HEK293 (cell line): ENCODE measurements at regions not wholly inside any gene's neighbourhood (a gene's known extent, or its start where the extent isn't known, plus 50 kb on each side); places are given as distances from the start of the nearest gene placed in this dataset.

Source experiments
- CTCF ChIA-PET: fragments of 350-600 bp; formaldehyde crosslinking; extraction: SDS; loops from one replicate; lab custom pipeline; 2021; ENCODE audit warnings: antibody characterized with exemption; lab: Yijun Ruan, JAX
- POLR2A ChIA-PET: fragments of 300-600 bp; formaldehyde crosslinking; extraction: SDS; loops from one replicate; lab custom pipeline; 2020; ENCODE audit warnings: antibody characterized with exemption, inconsistent platforms; lab: Yijun Ruan, JAX
- H3K27ac ChIP-seq: fragments of 200-500 bp; sonication (Bioruptor generic); 2 replicates; pipeline ENCODE4 v1.5.1; 2014; ENCODE audit warnings: low read depth, low read length, control low read depth, inconsistent platforms; ENCODE audit errors: extremely low read depth
- H3K36me3 ChIP-seq, 2 experiments: fragments of 200-500 bp in 1 of 2; sonication (Bioruptor generic) in 1 of 2; 1 replicate in 1 of 2; 2 replicates in 1 of 2; pipeline ENCODE4 v1.5.1; 2014 to 2017; ENCODE audit warnings: inconsistent platforms in 2 of 2, low read length in 2 of 2; ENCODE audit not compliant: control insufficient read depth in 2 of 2, insufficient read depth in 1 of 2
- H3K4me1 ChIP-seq: fragments of 200-500 bp; sonication (Bioruptor generic); 2 replicates; pipeline ENCODE4 v1.5.1; 2014; ENCODE audit warnings: mild to moderate bottlenecking, low read length, inconsistent platforms; ENCODE audit not compliant: control insufficient read depth, insufficient read depth
- H3K4me3 ChIP-seq: 2 replicates; pipeline ENCODE4 v1.5.1; 2011; ENCODE audit warnings: low read depth, mild to moderate bottlenecking, control low read depth, low read length, moderate library complexity
- H3K9me3 ChIP-seq: fragments of 200-500 bp; sonication (Bioruptor generic); 2 replicates; pipeline ENCODE4 v1.5.1; 2014; ENCODE audit warnings: low read depth, low read length, inconsistent platforms; ENCODE audit not compliant: control insufficient read depth, insufficient read depth
- BCL6B ChIP-seq: fragments of 450-650 bp; formaldehyde crosslinking; IDR thresholded peaks from 2 replicates; pipeline ENCODE4 v1.5.1; 2017; ENCODE audit warnings: missing biosample characterization, missing genetic modification characterization
- IKZF3 ChIP-seq: fragments of 450-650 bp; IDR thresholded peaks from 2 replicates; pipeline ENCODE4 v1.5.0; 2018; ENCODE audit warnings: missing biosample characterization, mild to moderate bottlenecking, missing genetic modification characterization, moderate library complexity
- MYNN ChIP-seq: fragments of 450-650 bp; formaldehyde crosslinking; IDR thresholded peaks from 2 replicates; pipeline ENCODE4 v1.5.1; 2016; ENCODE audit warnings: missing biosample characterization, missing genetic modification characterization, borderline replicate concordance
- OSR2 ChIP-seq: fragments of 450-650 bp; formaldehyde crosslinking; IDR thresholded peaks from 2 replicates; pipeline ENCODE4 v1.5.1; 2016; ENCODE audit warnings: missing biosample characterization, missing genetic modification characterization
- PRDM1 ChIP-seq: fragments of 450-650 bp; formaldehyde crosslinking; IDR thresholded peaks from 2 replicates; pipeline ENCODE4; 2016; ENCODE audit warnings: missing biosample characterization, missing genetic modification characterization
- RBAK ChIP-seq: fragments of 450-650 bp; formaldehyde crosslinking; IDR thresholded peaks from 2 replicates; pipeline ENCODE4 v1.5.1; 2016; ENCODE audit warnings: missing biosample characterization, missing genetic modification characterization
- ZBTB11 ChIP-seq: fragments of 450-650 bp; formaldehyde crosslinking; conservative IDR thresholded peaks from 2 replicates; pipeline ENCODE4 v1.5.1; 2016; ENCODE audit warnings: low read depth, missing biosample characterization, missing genetic modification characterization
- ZNF221 ChIP-seq: fragments of 450-650 bp; formaldehyde crosslinking; IDR thresholded peaks from 2 replicates; pipeline ENCODE4 v1.5.1; 2017; ENCODE audit warnings: missing biosample characterization, missing genetic modification characterization, borderline replicate concordance
- ZNF24 ChIP-seq: fragments of 450-650 bp; formaldehyde crosslinking; IDR thresholded peaks from 2 replicates; pipeline ENCODE4 v1.5.1; 2016; ENCODE audit warnings: missing biosample characterization, missing genetic modification characterization
- ZNF248 ChIP-seq: fragments of 450-650 bp; formaldehyde crosslinking; IDR thresholded peaks from 2 replicates; pipeline ENCODE4 v1.5.1; 2017; ENCODE audit warnings: missing biosample characterization, missing genetic modification characterization
- ZNF274 ChIP-seq, 2 experiments: fragments of 200-500 bp in 1 of 2; fragments of 450-650 bp in 1 of 2; sonication (Bioruptor generic) in 1 of 2; formaldehyde crosslinking in 1 of 2; IDR thresholded peaks; 2 replicates each; pipeline versions ENCODE4 v1.5.1 to v1.6.1; 2014 to 2016; ENCODE audit warnings: borderline replicate concordance in 1 of 2, inconsistent platforms in 1 of 2, low read length in 1 of 2, missing biosample characterization in 1 of 2, missing genetic modification characterization in 1 of 2
- ZNF292 ChIP-seq: fragments of 450-650 bp; formaldehyde crosslinking; IDR thresholded peaks from 2 replicates; pipeline ENCODE4 v1.5.1; 2016; ENCODE audit warnings: low read depth, missing biosample characterization, missing genetic modification characterization, borderline replicate concordance
- ZNF391 ChIP-seq: fragments of 450-650 bp; formaldehyde crosslinking; IDR thresholded peaks from 2 replicates; pipeline ENCODE4 v1.5.1; 2016; ENCODE audit warnings: low read depth, missing biosample characterization, missing genetic modification characterization, borderline replicate concordance
- ZNF48 ChIP-seq: fragments of 450-650 bp; formaldehyde crosslinking; IDR thresholded peaks from 2 replicates; pipeline ENCODE4 v1.5.1; 2016; ENCODE audit warnings: missing biosample characterization, missing genetic modification characterization
- ZNF501 ChIP-seq: fragments of 450-650 bp; formaldehyde crosslinking; IDR thresholded peaks from 2 replicates; pipeline ENCODE4 v1.5.1; 2016; ENCODE audit warnings: missing biosample characterization, missing genetic modification characterization
- ZNF544 ChIP-seq: fragments of 450-650 bp; formaldehyde crosslinking; IDR thresholded peaks from 2 replicates; pipeline ENCODE4 v1.5.0; 2017; ENCODE audit warnings: missing biosample characterization, missing genetic modification characterization
- ZNF561 ChIP-seq: fragments of 450-650 bp; IDR thresholded peaks from 2 replicates; pipeline ENCODE4 v1.5.1; 2018; ENCODE audit warnings: missing biosample characterization, missing genetic modification characterization, borderline replicate concordance
- ZNF571 ChIP-seq: fragments of 450-650 bp; formaldehyde crosslinking; IDR thresholded peaks from 2 replicates; pipeline ENCODE4 v1.5.0; 2017; ENCODE audit warnings: missing biosample characterization, missing genetic modification characterization
- ZNF692 ChIP-seq: fragments of 450-650 bp; formaldehyde crosslinking; IDR thresholded peaks from 2 replicates; pipeline ENCODE4 v1.5.1; 2016; ENCODE audit warnings: missing biosample characterization, missing genetic modification characterization
- ZNF792 ChIP-seq: fragments of 450-650 bp; formaldehyde crosslinking; IDR thresholded peaks from 2 replicates; pipeline ENCODE4 v1.5.1; 2016; ENCODE audit warnings: missing biosample characterization, missing genetic modification characterization
- ZNF830 ChIP-seq: fragments of 450-650 bp; IDR thresholded peaks from 2 replicates; pipeline ENCODE4 v1.5.0; 2018; ENCODE audit warnings: missing biosample characterization, missing genetic modification characterization, low read depth, mild to moderate bottlenecking, moderate library complexity
- ZSCAN30 ChIP-seq: fragments of 450-650 bp; IDR thresholded peaks from 2 replicates; pipeline ENCODE4 v1.5.1; 2018; ENCODE audit warnings: missing biosample characterization, mild to moderate bottlenecking, missing genetic modification characterization, moderate library complexity
- ZXDB ChIP-seq: fragments of 450-650 bp; formaldehyde crosslinking; IDR thresholded peaks from 2 replicates; pipeline ENCODE4 v1.5.1; 2016; ENCODE audit warnings: missing biosample characterization, missing genetic modification characterization
- TF ChIP-seq, protein P1 (sequence below): fragments of 450-650 bp; formaldehyde crosslinking; IDR thresholded peaks from 2 replicates; pipeline ENCODE4 v1.5.1; 2016; ENCODE audit warnings: missing biosample characterization, missing genetic modification characterization

DNA sequence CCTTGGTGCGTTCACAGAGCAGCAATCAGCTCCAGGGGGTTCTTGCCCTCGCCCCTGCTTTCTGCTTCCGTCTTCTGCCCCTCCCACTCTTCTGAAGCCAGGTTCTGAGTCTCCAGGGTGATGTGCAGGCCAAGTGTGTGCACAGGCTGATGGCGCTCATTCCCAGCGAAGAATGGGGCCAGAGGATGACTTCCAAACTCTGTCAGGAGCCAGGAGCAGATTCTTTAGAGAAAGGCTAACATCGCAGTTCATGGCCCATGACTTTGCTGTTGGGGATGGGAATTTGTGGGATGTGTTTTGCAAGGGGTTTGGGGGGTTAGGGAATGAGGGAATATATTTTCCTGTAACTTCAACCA is 56.1 kb upstream of the CCN6 start:
- H3K4me3 ChIP-seq: no peak overlapping the region
- no peaks in the 10 kb centered on the region for H3K9me3 ChIP-seq
- no peaks in the 10 kb centered on the region for H3K36me3 ChIP-seq
- ChIA-PET POLR2A (no interaction called here), CTCF (interaction anchor here (0.5 to 2.9 kb wide), 25 partner anchors 8 to 1518 kb away, joined by 3 to 23 read pairs (median 4); no protein-coding TSS in a partner anchor)
- no peak for TF ChIP-seq ZNF544 (tag by site-specific recombination)
- no peak for TF ChIP-seq ZNF830 (tag by site-specific recombination)
- no peak for TF ChIP-seq ZNF248
- TF ChIP-seq ZNF391 (tag by site-specific recombination): no peak
- no peak for TF ChIP-seq MYNN
- TF ChIP-seq, protein P1, sequence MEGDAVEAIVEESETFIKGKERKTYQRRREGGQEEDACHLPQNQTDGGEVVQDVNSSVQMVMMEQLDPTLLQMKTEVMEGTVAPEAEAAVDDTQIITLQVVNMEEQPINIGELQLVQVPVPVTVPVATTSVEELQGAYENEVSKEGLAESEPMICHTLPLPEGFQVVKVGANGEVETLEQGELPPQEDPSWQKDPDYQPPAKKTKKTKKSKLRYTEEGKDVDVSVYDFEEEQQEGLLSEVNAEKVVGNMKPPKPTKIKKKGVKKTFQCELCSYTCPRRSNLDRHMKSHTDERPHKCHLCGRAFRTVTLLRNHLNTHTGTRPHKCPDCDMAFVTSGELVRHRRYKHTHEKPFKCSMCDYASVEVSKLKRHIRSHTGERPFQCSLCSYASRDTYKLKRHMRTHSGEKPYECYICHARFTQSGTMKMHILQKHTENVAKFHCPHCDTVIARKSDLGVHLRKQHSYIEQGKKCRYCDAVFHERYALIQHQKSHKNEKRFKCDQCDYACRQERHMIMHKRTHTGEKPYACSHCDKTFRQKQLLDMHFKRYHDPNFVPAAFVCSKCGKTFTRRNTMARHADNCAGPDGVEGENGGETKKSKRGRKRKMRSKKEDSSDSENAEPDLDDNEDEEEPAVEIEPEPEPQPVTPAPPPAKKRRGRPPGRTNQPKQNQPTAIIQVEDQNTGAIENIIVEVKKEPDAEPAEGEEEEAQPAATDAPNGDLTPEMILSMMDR (tag by site-specific recombination): no peak
- no peak for TF ChIP-seq IKZF3 (tag by site-specific recombination)
- no peak for TF ChIP-seq ZSCAN30 (tag by site-specific recombination)
- no peak for TF ChIP-seq ZNF221 (tag by site-specific recombination)
- no peak for TF ChIP-seq ZNF292 (tag by site-specific recombination)
- TF ChIP-seq ZNF274 (IDR thresholded peaks at IDR 0.05; ENCODE audit: low read length): no peak
- TF ChIP-seq ZNF274 (tag by site-specific recombination; IDR thresholded peaks at IDR 0.05; ENCODE audit: borderline replicate concordance): no peak
- TF ChIP-seq RBAK (tag by site-specific recombination): no peak
- no peak for TF ChIP-seq PRDM1
- TF ChIP-seq ZNF561 (tag by site-specific recombination): no peak
- no peak for TF ChIP-seq ZNF501 (tag by site-specific recombination)
- TF ChIP-seq ZNF571 (tag by site-specific recombination): no peak
- TF ChIP-seq OSR2: no peak
- H3K4me1 ChIP-seq: no peaks in the 10 kb centered on the region
- H3K27ac ChIP-seq: no peak overlapping the region

DNA sequence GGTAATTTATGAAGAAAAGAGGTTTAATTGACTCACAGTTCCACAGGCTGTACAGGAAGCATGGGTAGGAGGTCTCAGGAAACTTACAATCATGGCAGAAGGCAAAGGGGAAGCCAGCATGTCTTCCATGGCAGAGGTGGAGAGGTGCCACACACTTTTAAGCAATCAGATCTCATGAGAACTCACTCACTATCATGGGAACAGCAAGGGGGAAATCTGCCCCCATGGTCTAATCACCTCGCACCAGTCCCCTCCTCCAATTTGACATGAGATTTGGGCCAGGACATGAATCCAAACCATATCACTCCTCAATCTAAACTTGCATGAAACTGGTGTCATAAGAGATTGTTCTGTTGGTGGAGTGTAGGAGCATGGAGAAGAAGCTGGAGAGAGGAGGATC is 51.6 kb upstream of the CCN6 start:
- H3K27ac ChIP-seq: no peak overlapping the region
- no peaks in the 10 kb centered on the region for H3K4me1 ChIP-seq
- no peaks in the 10 kb centered on the region for H3K9me3 ChIP-seq
- H3K36me3 ChIP-seq: no peaks in the 10 kb centered on the region
- ChIA-PET CTCF (interaction anchor here (0.5 to 2.0 kb wide), 3 partner anchors 41 to 292 kb away, joined by 3 to 7 read pairs (median 3); no protein-coding TSS in a partner anchor), POLR2A (no interaction called here)
- TF ChIP-seq ZXDB (tag by site-specific recombination) (no peak), ZBTB11 (tag by site-specific recombination) (no peak), ZNF48 (tag by site-specific recombination) (no peak), ZNF24 (tag by site-specific recombination) (no peak), BCL6B (tag by site-specific recombination) (no peak), ZNF792 (no peak), ZNF692 (tag by site-specific recombination) (no peak)
- no peak overlapping the region for H3K4me3 ChIP-seq
